Ascending aorta (tissue), 2 donors: ENCODE measurements at regions not wholly inside any gene's neighbourhood (a gene's known extent, or its start where the extent isn't known, plus 50 kb on each side); places are given as distances from the start of the nearest gene placed in this dataset.

Experiments used
- DNase-seq, 2 donors: peaks; one replicate each; pipeline ENCODE4 v3.0.0-alpha.2; 2019; ENCODE audit warnings: low spot score in 2 of 2
- H3K27ac ChIP-seq, 2 donors: fragments of 200-600 bp; sonication (generic); one replicate each; pipeline ENCODE4 v1.5.1; 2016 to 2017; ENCODE audit warnings: mild to moderate bottlenecking in 1 of 2
- H3K27me3 ChIP-seq: fragments of 200-600 bp; sonication (generic); one replicate; pipeline ENCODE4 v1.5.1; 2017
- H3K36me3 ChIP-seq, 2 donors: fragments of 200-600 bp; sonication (generic); one replicate each; pipeline ENCODE4 v1.5.1; 2016
- H3K4me1 ChIP-seq, 2 donors: fragments of 200-600 bp; sonication (generic); one replicate each; pipeline ENCODE4 v1.5.1; 2016 to 2017; ENCODE audit warnings: mild to moderate bottlenecking in 1 of 2
- H3K4me3 ChIP-seq, 2 donors: fragments of 200-600 bp; sonication (generic); one replicate each; pipeline ENCODE4 v1.5.1; 2016 to 2017; ENCODE audit warnings: mild to moderate bottlenecking in 1 of 2
- H3K9me3 ChIP-seq, 2 donors: fragments of 200-600 bp; sonication (generic); one replicate each; pipeline ENCODE4 v1.5.1; 2016
- intact Hi-C: fragments of 100-400 bp; cut with DNase I; formaldehyde crosslinking; loops from one replicate; pipeline ENCODE4 v1.15.1; 2023
- TF ChIP-seq, protein P1 (sequence below), 3 experiments: fragments of 200-600 bp in 2 of 3; fragments of 450-650 bp in 1 of 3; sonication (generic) in 2 of 3; IDR thresholded peaks; one replicate each; pipeline ENCODE4 v1.5.1; 2016 to 2019; ENCODE audit warnings: antibody characterized with exemption in 3 of 3, mild to moderate bottlenecking in 1 of 3, moderate library complexity in 1 of 3

DNA sequence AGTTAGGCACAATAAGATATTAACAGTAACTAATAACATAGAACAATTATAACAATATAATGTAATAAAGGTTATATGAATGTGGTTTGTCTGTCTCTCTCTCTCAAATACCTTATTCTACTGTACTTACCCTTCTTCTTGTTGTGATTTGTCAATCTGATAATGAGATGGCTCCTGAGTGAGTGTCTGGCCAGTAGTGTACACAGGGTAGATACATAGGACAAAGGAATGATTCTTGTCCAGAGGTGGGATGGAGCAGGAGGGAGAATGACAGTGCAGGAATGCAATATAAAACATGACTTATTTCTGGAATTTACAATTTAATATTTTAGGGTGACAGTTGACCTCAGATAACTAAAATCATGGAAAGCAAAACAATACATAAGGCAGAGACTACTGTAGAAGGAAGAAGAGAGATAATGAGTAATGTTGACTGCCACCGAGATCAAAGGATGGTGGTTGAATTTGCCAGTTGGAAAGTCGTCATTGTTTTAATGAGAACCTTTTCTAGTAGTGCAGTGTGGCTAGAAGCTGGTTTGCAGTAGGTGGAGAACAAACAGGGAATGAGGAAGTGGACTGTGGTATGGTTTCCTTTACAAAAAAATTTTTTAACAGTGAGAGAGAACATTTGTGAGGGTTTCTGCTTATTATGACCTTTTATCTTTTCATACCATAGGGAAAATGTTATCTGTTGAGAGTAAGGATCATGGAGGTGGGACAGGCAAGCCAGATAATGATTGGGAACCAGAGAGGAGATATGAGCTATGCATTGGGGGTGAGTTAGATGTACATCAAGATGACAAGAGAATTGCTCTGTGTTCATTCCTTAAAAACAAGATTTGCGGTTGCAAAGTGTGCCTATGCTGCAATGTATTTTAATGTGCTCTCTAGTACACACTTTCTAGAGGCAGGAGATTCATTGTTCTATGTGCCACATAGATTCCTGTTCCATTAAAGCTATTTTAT, 458.3 kb downstream of the BTG1 start:
- DNase-seq = no peak
- H3K27ac ChIP-seq = no peak overlapping the region
- TF ChIP-seq, protein P1, sequence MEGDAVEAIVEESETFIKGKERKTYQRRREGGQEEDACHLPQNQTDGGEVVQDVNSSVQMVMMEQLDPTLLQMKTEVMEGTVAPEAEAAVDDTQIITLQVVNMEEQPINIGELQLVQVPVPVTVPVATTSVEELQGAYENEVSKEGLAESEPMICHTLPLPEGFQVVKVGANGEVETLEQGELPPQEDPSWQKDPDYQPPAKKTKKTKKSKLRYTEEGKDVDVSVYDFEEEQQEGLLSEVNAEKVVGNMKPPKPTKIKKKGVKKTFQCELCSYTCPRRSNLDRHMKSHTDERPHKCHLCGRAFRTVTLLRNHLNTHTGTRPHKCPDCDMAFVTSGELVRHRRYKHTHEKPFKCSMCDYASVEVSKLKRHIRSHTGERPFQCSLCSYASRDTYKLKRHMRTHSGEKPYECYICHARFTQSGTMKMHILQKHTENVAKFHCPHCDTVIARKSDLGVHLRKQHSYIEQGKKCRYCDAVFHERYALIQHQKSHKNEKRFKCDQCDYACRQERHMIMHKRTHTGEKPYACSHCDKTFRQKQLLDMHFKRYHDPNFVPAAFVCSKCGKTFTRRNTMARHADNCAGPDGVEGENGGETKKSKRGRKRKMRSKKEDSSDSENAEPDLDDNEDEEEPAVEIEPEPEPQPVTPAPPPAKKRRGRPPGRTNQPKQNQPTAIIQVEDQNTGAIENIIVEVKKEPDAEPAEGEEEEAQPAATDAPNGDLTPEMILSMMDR (IDR thresholded peaks at IDR 0.05) = no peak

GRCh38 chr12:91685917-91686316, 459.7 kb downstream of the BTG1 start:
- Histone ChIP-seq H3K4me3 (no peak overlapping the region), H3K27me3 (no peaks in the 10 kb centered on the region), H3K27ac (no peak overlapping the region), H3K36me3 (no peaks in the 10 kb centered on the region), H3K4me1 (no peaks in the 10 kb centered on the region), H3K9me3 (no peaks in the 10 kb centered on the region)
- intact Hi-C loops = no loop called here
- DNase-seq = no peak
- TF ChIP-seq, protein P1 (IDR thresholded peaks at IDR 0.05) = no peak

More for the DNA sequence above, 458.3 kb downstream of the BTG1 start:
- intact Hi-C loops = no loop called here
- Histone ChIP-seq H3K27me3 (no peaks in the 10 kb centered on the region), H3K9me3 (no peaks in the 10 kb centered on the region), H3K36me3 (no peaks in the 10 kb centered on the region), H3K4me3 (no peak overlapping the region), H3K4me1 (no peaks in the 10 kb centered on the region)

DNA sequence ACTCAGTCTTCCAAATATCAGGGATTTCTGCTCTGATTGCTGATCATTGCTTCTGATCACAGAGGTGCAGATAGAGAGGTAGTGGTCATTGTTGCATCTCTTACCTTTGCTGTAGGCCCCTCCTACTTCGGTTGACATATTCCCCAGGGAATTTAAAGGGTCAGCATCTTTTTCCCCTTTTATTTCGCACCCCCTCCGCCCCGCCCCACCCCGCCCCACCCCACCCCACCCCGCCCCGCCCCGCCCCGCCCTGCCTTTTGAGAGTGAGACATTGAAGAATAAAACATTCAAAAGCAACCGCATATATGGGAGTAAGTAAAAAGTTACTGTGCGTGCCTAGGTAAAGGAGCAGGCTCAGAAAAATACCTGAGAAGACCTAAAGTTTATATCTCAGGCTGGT, 463.9 kb downstream of the BTG1 start:
- no peaks in the 10 kb centered on the region for H3K9me3 ChIP-seq

DNA sequence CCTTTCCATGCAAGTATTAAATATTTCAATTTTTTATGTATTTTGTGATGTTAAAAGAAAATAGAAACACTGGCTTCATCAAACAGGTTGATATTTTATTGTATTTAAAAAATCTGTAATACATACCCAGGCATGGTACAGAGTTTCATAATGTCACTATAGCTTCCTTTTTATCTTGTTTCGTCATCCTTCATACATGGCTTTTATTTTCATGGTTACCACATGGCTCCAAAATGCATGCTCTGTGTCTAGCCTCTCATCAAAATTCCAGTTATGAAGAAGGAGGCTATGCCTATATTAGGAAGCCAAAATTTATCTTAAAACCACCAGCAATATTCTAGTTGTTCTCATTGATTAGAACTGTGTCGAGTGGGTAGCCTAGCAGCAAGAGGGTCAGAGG, 464.8 kb downstream of the BTG1 start:
- intact Hi-C loops = no loop called here
- Histone ChIP-seq H3K27ac (no peak overlapping the region), H3K4me3 (no peak overlapping the region), H3K9me3 (no peaks in the 10 kb centered on the region), H3K36me3 (no peaks in the 10 kb centered on the region), H3K27me3 (no peaks in the 10 kb centered on the region), H3K4me1 (no peaks in the 10 kb centered on the region)
- TF ChIP-seq, protein P1 (IDR thresholded peaks at IDR 0.05) = no peak
- DNase-seq = no peak

More for the DNA sequence above, 463.9 kb downstream of the BTG1 start:
- H3K36me3 ChIP-seq = no peaks in the 10 kb centered on the region
- no peak overlapping the region for H3K27ac ChIP-seq
- no peaks in the 10 kb centered on the region for H3K27me3 ChIP-seq
- H3K4me3 ChIP-seq = no peak overlapping the region
- no peaks in the 10 kb centered on the region for H3K4me1 ChIP-seq
- intact Hi-C loops = no loop called here
- DNase-seq = no peak
- TF ChIP-seq, protein P1 (IDR thresholded peaks at IDR 0.05) = no peak

DNA sequence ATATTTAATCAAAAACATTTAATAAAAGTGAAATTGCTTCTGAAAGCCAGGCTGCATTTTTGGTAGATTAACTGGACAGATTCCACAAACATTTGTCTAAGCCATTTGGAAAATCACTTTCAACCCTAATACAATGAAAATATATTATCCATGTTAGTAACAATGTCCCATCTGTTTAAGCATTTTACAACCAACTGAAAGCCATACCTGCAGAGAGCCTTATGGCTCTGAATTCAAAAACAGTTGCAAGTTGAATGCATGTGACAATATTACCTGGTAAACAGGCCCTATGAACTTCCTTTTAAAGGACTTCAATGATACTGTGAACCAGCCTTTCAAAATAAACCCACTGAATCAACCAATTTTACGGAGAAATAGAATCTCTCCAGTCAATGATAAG, 468.1 kb downstream of the BTG1 start:
- DNase-seq = no peak
- TF ChIP-seq, protein P1 (IDR thresholded peaks at IDR 0.05) = no peak
- Histone ChIP-seq H3K27ac (no peak overlapping the region), H3K9me3 (no peaks in the 10 kb centered on the region), H3K36me3 (no peaks in the 10 kb centered on the region), H3K27me3 (no peaks in the 10 kb centered on the region), H3K4me1 (no peaks in the 10 kb centered on the region), H3K4me3 (no peak overlapping the region)
- intact Hi-C loops = no loop called here
